ENCODE measurements at regions not wholly inside any gene's neighbourhood (a gene's known extent, or its start where the extent isn't known, plus 50 kb on each side); places are given as distances from the start of the nearest gene placed in this dataset.
"Not testable (repeated sequence)": the region's sequence is repeated elsewhere in the genome, so short reads cannot be mapped to it uniquely, and the experiment has no call there.

- not testable (repeated sequence) for TF ChIP-seq CTCF, POLR2A (IDR thresholded peaks at IDR 0.05)
These were observed 156.5 kb upstream of the ZNF469 start for GRCh38 chr16:88226302-88226701.

All from adrenal gland (tissue), 5 donors.